GM18505 (cell line): ENCODE measurements at regions not wholly inside any gene's neighbourhood (a gene's known extent, or its start where the extent isn't known, plus 50 kb on each side); places are given as distances from the start of the nearest gene placed in this dataset.
A peak's percentile ranks its signal among the peaks of the same experiment; 100 is the strongest.

Experiments
- ATAC-seq: cut with Tn5 transposase; IDR thresholded peaks from one replicate; pipeline ENCODE4 v1.9.1; 2021; ENCODE audit not compliant: unreplicated experiment
- POLR2A ChIP-seq: IDR thresholded peaks from 4 replicates; pipeline ENCODE4 v1.6.1; 2011; ENCODE audit warnings: borderline replicate concordance; ENCODE audit not compliant: insufficient read depth, insufficient read length; ENCODE audit errors: extremely low read depth

DNA sequence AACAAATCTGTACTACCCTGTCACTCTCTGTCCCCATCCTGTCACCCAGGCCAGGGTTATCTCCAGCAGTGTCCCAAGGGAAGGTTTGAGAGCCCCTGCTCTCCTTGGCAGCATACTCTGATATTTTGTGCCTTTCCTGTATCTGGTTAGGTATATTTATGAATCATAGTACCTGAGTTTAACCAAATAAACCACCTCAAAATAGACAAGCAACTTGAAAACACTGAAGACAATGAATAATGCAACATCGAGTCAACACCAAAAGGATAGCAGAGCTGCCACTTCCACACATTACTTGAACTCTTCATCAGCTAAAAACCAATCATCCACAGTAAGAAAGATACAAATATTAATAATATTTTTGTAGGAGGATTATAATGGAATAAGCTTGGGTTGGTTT lies 142.6 kb upstream of the TAB2 start:
- ATAC-seq, result no peak
- TF ChIP-seq POLR2A, result no peak

DNA sequence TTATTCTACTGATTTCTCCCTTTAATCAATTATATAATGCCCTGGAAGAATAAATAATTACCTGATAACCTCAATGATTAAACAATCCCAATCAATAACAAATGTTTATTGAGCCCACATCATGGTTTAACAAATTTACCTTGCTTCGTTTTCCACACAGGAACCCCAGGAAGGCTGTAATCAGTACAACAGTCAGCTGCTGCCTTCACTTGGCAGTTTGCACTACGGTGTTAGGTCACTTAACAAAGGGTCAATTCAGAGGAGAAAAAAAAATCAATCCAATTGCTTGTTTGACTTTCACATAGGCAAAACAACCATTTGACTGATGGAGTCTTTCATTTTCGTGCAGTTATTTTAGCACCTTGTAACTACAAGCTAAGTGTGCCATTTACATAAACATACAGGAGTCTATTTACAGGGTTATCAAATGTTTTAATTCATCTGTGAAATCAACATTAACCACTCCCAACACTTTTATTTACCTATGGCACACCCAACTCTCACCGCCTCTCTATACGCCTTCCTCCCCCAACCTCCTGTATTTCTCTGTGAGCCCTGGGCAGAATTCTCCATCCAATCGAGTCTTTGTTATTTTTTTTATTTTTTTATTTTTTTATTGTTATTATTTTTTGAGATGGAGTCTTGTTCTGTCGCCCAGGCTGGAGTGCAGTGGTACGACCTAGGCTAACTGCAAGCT lies 140.4 kb upstream of the TAB2 start:
- TF ChIP-seq POLR2A, result no peak

DNA sequence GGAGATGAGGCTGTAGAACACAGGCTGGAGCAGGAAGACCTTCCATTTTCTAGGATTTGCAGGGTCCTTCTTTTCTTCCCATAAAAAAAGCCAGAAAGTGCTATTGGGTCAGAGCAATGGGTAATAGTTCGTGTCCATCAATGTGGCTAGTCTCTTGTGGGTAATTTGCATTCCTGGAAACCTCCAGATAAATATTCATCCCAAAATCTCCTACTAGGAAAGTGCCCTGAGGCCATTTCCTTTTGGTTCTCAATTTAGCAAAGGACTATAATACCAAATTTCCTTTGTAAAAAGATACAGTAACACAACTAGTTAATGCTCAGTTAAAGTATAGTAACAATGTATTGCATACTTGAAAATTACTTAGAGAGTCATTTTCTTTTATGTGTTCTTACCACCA lies 138.1 kb upstream of the TAB2 start:
- no peak for TF ChIP-seq POLR2A
- no peak for ATAC-seq

More for the DNA sequence above, 140.4 kb upstream of the TAB2 start:
- no peak for ATAC-seq

DNA sequence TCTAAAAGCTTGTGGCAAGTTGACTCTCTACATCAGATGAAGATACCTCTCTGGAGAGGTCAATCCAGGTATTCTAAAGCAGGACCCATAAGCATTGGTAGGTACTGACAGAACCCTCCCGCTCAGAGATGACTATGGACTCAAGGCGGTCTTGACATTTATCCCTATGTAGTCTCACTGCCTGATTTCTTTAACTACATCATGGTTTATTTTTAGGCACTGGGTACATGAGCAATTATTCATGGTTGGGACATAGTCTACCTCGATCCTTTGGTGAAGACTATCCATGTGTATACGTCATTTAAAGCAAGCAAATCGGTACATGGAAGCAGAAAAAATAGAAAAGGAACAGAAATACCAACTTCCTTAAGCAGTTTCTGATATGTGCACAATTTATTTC lies 136.2 kb upstream of the TAB2 start:
- TF ChIP-seq POLR2A, result no peak
- no peak for ATAC-seq

DNA sequence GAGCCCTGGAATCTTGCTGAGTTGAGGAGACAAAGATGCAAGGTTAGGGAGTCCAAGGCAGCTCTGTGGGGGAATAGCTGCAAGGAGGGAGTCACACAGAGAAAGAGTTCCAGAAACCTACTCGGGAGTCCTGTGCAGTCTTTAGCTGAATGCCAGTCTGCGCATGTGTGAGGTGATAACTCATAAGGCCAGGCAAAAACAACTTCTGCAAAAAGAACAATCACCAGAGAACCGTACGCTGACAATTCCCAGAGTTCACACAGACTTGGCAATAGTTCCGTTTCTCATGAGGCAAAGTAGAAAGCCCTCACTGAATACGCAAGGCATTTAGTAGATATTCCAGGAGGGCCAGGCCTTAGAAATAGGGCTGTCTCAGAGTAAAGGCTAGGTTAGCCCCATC lies 135.2 kb upstream of the TAB2 start:
- no peak for ATAC-seq
- no peak for TF ChIP-seq POLR2A

DNA sequence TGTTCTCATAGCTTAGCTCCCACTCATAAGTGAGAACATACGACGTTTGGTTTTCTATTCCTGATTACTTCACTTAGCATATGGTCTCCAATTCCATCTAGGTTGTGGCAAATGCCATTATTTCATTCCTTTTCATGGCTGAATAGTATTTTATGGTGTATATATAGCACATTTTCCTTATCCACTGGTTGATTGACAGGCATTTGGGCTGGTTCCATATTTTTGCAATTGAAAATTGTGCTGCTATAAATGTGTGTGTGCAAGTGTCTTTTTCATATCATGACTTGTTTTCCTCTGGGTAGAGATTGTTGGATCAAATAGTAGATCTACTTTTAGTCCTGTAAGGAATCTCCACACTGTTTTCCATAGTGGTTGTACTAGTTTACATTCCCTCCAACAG lies 133.0 kb upstream of the TAB2 start:
- no peak for ATAC-seq
- no peak for TF ChIP-seq POLR2A

DNA sequence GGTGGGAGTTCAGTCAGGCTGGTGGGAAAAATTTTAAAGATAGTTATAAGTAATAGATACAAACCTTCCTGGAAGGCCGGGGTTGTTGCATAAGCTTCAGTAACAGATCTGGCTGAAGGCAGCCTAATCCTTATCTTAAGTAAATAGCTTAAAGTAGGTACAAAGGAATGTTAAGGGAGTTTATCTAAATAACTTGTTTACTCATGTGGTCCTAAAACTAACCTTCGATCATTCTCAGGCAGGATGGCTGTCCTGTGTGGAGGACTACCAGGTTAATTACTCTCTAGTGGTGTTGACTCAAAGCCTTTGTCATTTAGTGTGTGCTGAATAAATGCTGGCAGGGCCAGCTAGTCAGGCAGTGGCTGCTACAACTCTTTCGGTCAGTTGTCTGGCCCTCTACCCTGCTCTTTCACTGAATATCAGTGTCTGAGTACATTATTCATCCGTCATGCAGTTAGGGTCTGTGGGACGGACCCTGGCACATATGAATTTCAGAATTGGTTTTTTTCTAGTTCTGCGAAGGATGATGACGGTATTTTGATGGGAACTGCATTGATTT lies 131.6 kb upstream of the TAB2 start:
- no peak for TF ChIP-seq POLR2A
- no peak for ATAC-seq

DNA sequence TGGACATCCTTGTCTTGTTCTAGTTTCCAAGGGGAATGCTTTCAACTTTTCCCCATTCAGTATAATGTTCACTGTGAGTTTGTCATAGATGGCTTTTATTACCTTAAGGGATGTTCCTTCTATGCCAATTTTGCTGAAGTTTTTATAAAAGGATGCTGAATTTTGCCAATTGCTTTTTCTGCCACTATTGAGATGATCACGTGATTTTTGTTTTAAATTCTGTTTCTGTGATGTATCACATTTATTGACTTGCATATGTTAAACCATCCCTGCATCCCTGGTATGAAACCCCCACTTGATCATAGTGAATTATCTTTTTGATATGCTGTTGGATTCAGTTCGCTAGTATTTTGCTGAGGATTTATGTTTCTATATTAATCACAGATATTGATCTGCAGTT lies 130.6 kb upstream of the TAB2 start:
- ATAC-seq, result no peak
- no peak for TF ChIP-seq POLR2A

DNA sequence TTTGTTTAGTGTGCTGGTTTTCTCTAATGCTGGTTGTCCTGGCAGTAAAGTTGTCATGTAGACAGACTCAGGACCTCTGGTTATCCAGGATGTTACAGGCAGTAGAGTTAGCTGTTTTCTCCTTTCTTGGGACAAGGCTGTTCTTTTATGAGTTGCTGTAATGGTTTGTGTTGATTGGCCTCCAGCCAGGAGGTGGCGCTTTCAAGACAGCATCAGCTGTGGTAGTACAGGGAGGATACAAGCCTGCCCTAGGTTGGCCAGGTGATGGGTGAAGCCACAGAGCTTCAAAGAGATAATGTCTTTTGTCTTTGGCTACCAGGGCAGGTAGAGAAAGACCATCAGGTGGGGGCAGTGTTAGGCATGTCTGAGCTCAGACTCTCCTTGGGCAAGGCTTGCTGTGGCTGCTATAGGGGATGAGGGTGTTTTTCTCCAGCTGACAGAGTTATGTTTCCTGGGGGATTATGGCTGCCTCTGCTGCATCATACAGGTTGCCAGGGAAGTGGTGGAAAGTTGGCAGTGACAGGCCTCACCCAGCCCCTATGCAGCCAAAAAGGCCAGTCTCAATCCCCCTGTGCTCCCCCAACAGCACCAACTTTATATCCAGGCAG lies 127.2 kb upstream of the TAB2 start:
- TF ChIP-seq POLR2A, result no peak
- ATAC-seq, result peak; percentile 48

DNA sequence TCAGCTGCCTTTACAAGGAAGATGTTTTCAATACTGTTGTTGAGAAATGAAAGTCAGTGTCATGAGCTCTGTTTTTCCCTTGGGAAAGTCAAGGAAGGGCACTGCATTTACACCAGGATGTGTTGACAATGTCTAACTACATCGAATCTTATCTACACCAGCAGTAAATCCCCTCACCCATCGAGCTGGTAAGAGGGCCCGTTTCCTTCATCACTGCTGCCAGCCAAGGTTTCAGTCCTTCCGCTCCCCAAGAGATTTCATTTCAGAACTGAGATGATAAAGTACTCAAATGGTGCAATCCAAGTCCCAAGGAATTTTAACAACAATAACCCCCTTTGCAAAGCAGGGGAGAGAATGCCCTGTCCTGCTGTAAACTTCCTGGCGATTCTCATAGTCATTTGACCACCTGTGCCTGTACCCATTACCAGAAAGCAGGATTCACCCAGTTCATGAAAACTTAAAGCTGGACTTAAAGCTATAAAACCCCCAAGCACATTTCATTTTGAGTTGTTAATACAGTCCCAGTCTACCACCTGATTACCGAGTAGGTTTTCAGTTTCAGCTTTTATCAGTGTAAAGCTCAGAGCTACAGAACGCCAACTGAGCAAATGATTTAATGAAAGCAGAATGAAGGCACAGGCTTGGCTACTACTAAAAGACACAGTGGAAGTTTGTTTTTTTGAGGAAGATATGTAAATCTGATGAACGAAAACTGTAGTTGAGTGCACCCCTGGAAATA lies 122.5 kb upstream of the TAB2 start:
- TF ChIP-seq POLR2A, result no peak
- ATAC-seq, result no peak

DNA sequence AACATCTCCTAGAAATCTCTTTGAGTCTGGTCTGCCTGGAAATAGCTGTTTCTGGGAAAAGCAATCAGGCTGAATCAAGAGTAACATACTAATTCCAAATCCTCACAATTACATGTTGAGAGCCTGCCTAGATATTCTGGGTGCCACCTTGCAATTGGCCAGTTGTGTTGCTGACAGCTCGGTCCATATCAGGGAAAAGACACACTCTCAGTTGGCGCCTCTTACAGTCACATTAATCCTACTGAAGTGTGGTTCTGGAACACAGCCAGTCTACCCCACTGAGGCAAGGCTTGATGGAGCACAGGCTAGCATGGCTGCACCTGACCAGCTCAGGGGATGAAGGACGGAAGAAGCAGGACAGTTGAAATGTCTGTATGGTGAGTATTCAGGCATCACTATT lies 121.4 kb upstream of the TAB2 start:
- no peak for ATAC-seq
- TF ChIP-seq POLR2A, result no peak

DNA sequence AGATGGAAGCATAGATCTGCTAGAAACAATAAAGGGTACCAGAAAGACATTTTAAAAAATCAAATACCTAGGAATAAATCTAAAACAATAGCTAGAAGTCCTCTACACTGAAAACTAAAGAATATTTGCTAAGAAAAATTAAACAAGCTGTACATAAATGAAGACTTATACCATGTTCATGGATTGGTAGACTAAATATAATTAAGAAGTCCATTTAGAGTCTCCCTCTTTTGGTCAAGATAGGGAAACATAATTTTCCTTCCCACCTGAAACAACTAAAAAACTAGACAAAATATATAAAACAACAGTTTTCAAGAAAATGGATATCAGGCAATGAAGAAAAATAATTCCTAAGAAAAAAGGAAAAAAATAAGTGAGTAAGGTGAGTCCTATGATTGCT lies 120.0 kb upstream of the TAB2 start:
- no peak for ATAC-seq
- no peak for TF ChIP-seq POLR2A

DNA sequence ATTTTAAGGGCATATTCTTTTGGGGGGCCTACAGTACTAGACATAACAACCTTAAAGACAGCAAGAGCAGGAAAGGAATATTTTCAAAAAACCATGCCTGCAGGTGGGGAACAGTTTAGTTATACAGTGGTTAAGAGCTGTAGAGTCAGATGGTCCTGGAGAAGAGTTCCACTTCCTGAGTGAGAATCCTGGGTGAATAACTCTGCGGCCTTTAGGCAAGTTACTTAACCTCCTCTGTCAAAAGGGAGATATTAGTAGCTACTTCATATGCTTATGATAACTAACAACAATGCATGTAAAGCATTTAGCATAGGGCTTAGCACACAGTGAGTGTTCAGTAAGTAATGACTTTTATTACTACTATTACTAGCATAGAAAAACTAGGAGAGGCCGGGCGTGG lies 119.2 kb upstream of the TAB2 start:
- no peak for TF ChIP-seq POLR2A
- ATAC-seq, result no peak
